Activated CD4-positive, CD25-positive, alpha-beta regulatory T cell treated with anti-CD3 and anti-CD28 coated beads, Interleukin-2, amount 50 U/mL, for 72 hours (primary cell): ENCODE measurements at regions not wholly inside any gene's neighbourhood (a gene's known extent, or its start where the extent isn't known, plus 50 kb on each side); places are given as distances from the start of the nearest gene placed in this dataset.
"Not testable (repeated sequence)": the region's sequence is repeated elsewhere in the genome, so short reads cannot be mapped to it uniquely, and the experiment has no call there.

Experiments used
- DNase-seq: peaks from one replicate; pipeline ENCODE4 v3.0.0; 2021

- DNase-seq, result no peak
Observed at GRCh38 chr12:69149270-69149669, 90.1 kb upstream of the CPSF6 start.

GRCh38 chr12:69150083-69150795, 89.1 kb upstream of the CPSF6 start:
- no peak for DNase-seq

GRCh38 chr12:69150796-69151127, 88.6 kb upstream of the CPSF6 start:
- no peak for DNase-seq

DNA sequence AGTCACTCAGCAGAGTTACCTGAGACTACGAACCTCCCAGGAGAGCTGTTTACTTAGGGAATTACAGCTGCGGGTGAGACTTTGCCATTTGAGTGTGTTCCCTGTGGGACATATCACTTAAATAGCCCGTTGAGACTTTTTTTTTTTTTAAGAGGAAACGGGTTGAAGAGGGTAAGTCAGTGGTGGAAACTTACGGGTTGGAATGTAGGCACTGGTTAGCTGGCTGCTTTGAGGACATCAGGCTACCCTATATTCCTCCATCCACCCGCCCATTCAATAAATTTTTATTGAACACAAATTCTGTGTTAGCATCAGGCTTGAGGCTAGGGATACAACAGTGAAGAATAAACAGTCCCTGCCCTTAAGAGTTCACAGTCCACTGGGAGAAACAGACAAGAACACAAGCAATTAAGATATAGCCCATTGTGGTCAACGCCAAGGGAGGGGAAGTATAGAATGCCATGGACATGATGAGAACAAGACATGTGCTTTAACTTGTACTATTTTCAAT, 88.1 kb upstream of the CPSF6 start:
- no peak for DNase-seq

- peak; percentile 75 for DNase-seq
Observed at GRCh38 chr12:69154585-69155363, 84.6 kb upstream of the CPSF6 start.

- DNase-seq, result peak; percentile 95
Observed at GRCh38 chr12:69157023-69157655, 82.2 kb upstream of the CPSF6 start.

- DNase-seq, result peak; percentile 39
Observed at GRCh38 chr12:69161829-69162228, 77.5 kb upstream of the CPSF6 start.

DNA sequence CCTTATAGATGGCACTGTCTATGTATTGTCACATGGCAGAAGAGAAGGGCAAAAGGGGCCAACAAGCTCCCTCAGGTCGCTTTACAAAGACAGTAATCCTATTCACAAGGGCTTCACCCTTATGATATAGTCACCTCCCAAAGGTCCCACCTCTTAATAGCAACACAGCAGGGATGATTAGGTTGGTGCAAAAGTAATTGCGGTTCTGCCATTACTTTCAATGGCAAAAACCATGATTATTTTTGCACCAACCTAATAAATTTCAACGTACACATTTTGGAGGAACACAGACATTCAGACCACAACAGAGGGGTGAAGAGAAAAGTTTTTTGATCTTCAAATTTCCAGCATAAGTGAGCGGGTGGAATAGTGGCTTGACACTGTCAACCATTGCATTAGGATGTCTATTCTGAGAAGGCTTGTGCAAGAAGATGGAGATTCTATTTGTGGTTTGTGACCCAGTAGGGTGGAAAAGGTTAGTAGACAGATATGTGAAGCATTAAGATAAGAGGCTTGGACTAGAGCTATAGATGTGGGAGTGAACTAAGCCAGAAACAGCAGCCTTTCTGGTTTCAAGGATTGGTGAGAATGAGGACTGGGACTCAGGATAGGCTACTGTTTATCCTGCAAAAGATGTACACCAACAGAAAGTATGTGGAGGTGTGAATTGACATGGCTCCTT, 75.5 kb upstream of the CPSF6 start:
- DNase-seq, result no peak

DNA sequence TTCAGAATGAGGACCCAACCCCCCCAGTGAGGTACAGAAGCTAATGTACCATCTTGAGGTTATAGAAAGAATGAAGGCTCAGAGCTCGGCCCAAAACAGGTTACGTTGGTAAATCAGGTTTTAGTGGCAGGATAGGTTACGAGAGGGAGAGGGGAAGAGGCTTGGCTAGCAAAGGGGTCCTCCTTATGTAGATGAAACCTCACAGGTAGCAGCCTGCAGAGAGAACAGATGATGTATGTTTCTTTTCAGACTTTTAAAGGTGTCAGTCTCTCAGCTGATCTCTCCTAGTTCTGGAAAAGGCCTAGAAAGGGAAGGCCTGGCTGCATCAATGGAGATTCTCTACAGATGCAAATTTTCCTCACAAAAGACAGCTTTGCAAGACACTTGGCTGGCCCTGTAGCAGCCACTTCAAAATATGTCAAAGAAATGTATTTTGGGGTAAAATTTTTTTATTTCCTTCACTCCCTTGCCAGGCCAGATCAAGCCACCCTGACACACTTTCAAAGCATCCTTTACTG, 71.7 kb upstream of the CPSF6 start:
- no peak for DNase-seq

- no peak for DNase-seq
Observed at GRCh38 chr12:69168363-69168762, 71.0 kb upstream of the CPSF6 start.

- DNase-seq, result no peak
Observed at GRCh38 chr12:69168828-69169227, 70.5 kb upstream of the CPSF6 start.

DNA sequence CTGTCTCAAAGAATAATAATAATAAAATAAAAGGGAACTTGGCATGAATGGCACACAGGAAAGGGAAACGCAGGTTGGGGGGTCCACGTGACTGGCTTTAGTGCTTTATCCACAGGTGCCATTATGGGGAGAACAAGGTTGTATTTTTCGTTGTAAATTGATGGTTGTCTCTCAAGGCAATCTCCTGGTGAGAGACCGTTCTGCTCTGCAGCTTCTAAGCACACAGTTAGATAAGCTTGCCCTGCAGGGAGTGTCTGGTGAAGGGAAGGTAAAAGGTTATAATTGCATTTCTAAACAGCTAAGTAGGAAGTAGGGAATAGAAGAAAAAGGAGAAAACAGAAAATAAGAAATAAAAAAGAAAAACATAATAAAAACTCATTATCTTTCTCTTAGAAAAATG, 69.1 kb upstream of the CPSF6 start:
- DNase-seq, result no peak

DNA sequence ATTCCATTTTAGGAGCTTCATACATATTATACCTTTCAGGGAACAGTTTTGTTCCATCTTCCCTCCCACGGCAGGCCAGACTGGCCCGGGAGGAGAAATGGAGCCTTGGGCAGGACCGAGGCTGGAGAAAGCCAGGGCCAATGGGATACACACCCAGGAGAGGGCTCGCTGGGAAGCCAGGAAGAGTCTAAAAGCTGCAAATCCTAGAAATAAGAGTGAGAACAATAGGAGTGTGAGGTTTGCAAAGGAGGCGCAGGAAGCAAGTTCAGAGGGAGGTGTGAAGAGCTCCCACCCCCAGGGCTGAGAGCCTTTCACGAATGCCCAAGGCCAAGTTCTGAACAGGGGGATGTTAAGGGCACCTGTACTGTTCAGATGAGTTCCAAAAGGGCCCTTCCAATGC, 67.5 kb upstream of the CPSF6 start:
- no peak for DNase-seq

DNA sequence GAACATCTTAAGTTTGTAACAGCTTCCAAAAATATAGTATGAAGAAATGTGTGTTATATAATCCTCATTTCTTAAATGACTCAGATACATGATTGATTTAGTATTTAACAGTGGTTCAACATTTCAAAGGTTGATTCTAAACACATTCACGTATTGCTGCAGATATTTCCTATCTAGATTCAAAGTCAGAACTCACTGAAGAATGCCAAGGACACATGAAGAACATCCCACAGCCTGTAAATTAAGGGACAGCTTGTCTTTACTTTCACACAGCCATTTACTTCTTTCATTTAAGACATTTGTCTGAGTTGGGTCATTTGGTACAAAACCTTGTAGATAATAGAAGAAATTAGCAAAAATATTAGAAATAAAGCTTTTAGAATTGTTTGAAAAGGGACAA, 66.9 kb upstream of the CPSF6 start:
- DNase-seq, result no peak

- DNase-seq, result no peak
Observed at GRCh38 chr12:69173368-69173767, 66.0 kb upstream of the CPSF6 start.

- DNase-seq, result no peak
Observed at GRCh38 chr12:69179786-69180185, 59.6 kb upstream of the CPSF6 start.

DNA sequence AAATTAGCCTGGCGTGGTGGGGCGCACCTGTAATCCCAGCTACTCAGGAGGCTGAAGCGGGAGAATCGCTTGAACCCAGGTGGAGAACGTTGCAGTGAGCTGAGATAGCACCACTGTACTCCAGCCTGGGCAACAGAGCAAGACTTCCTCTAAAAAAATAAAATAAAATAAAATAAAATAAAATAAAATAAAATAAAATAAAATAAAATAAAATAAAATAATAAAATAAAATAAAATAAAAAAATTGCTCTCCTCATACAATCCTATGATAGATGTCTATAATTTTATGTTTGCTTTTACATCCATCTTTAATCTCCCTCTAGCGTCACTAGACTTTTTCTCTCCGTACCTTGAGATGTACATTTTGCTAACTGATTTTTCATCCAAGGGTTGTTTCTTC, 51.8 kb upstream of the CPSF6 start:
- not testable (repeated sequence) for DNase-seq

DNA sequence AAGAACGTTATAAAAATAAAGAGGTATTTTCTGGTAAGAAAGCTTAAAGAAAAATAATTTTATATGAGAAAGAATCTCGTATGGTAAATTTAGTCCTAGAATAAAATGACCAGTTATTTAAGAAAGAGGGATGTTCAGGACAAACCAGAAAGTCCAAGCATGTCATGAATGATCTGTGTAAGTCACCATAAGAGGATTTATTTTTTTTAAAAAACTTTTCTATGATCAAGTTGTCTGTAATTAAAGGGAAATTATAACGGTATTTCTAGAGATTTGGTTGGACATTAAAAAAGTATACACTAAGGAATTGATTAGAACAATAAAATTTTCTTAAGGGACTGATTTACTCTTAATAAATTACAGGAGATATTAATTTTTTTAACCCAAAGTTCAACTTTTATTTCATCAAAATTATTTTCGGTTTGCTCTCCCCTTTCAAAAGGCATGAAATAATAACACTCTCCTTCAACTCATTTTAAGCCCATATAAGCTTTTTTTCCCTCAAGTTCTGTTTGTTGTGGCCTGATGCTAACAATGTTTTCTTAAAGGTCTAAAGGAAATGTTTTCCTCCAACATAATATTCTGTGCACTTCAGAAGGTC, 49.9 kb upstream of the CPSF6 start:
- DNase-seq, result no peak
